ENCODE measurements at regions not wholly inside any gene's neighbourhood (a gene's known extent, or its start where the extent isn't known, plus 50 kb on each side); places are given as distances from the start of the nearest gene placed in this dataset.
"Not testable (repeated sequence)": the region's sequence is repeated elsewhere in the genome, so short reads cannot be mapped to it uniquely, and the experiment has no call there.

GRCh38 chr13:22937241-22937640, 243.5 kb upstream of the SGCG start:
- H3K4me1 Mint-ChIP-seq (ENCODE audit: low read depth), result no peaks in the 10 kb centered on the region
- no peaks in the 10 kb centered on the region for H3K36me3 Mint-ChIP-seq (ENCODE audit: low read depth)
- no peak overlapping the region for H3K4me3 Mint-ChIP-seq
- H3K27me3 Mint-ChIP-seq, result no peaks in the 10 kb centered on the region
- no peak overlapping the region for H3K27ac Mint-ChIP-seq
- no peaks in the 10 kb centered on the region for H3K9me3 Mint-ChIP-seq

- Mint-ChIP-seq H3K27ac (no peak overlapping the region), H3K9me3 (no peaks in the 10 kb centered on the region), H3K4me1 (ENCODE audit: low read depth) (no peaks in the 10 kb centered on the region), H3K27me3 (no peaks in the 10 kb centered on the region), H3K36me3 (ENCODE audit: low read depth) (no peaks in the 10 kb centered on the region), H3K4me3 (no peak overlapping the region)
Observed at GRCh38 chr13:22937953-22938352, 242.8 kb upstream of the SGCG start.

- H3K9me3 Mint-ChIP-seq, result no peaks in the 10 kb centered on the region
- no peaks in the 10 kb centered on the region for H3K4me1 Mint-ChIP-seq (ENCODE audit: low read depth)
- H3K27ac Mint-ChIP-seq, result no peak overlapping the region
- no peaks in the 10 kb centered on the region for H3K27me3 Mint-ChIP-seq
- no peak overlapping the region for H3K4me3 Mint-ChIP-seq
- H3K36me3 Mint-ChIP-seq (ENCODE audit: low read depth), result no peaks in the 10 kb centered on the region
Observed at GRCh38 chr13:22938576-22938975, 242.2 kb upstream of the SGCG start.

GRCh38 chr13:22939157-22939556, 241.6 kb upstream of the SGCG start:
- Mint-ChIP-seq H3K27ac (no peak overlapping the region), H3K4me3 (no peak overlapping the region), H3K36me3 (ENCODE audit: low read depth) (no peaks in the 10 kb centered on the region), H3K27me3 (no peaks in the 10 kb centered on the region), H3K9me3 (no peaks in the 10 kb centered on the region), H3K4me1 (ENCODE audit: low read depth) (no peaks in the 10 kb centered on the region)

- H3K27ac Mint-ChIP-seq, result no peak overlapping the region
- H3K4me3 Mint-ChIP-seq, result no peak overlapping the region
- no peaks in the 10 kb centered on the region for H3K27me3 Mint-ChIP-seq
- H3K36me3 Mint-ChIP-seq (ENCODE audit: low read depth), result no peaks in the 10 kb centered on the region
- H3K9me3 Mint-ChIP-seq, result no peaks in the 10 kb centered on the region
- H3K4me1 Mint-ChIP-seq (ENCODE audit: low read depth), result no peaks in the 10 kb centered on the region
Observed at GRCh38 chr13:22940090-22940710, 240.6 kb upstream of the SGCG start.

GRCh38 chr13:22940736-22941135, 240.0 kb upstream of the SGCG start:
- Mint-ChIP-seq H3K4me3 (no peak overlapping the region), H3K36me3 (ENCODE audit: low read depth) (no peaks in the 10 kb centered on the region), H3K27ac (no peak overlapping the region), H3K9me3 (no peaks in the 10 kb centered on the region), H3K27me3 (no peaks in the 10 kb centered on the region), H3K4me1 (ENCODE audit: low read depth) (no peaks in the 10 kb centered on the region)

- H3K4me3 Mint-ChIP-seq; H3K9me3 Mint-ChIP-seq; H3K27ac Mint-ChIP-seq; H3K36me3 Mint-ChIP-seq (ENCODE audit: low read depth); H3K27me3 Mint-ChIP-seq; H3K4me1 Mint-ChIP-seq (ENCODE audit: low read depth): not testable (repeated sequence)
Observed at GRCh38 chr13:22941495-22941894, 239.3 kb upstream of the SGCG start.

- not testable (repeated sequence) for H3K9me3 Mint-ChIP-seq; H3K36me3 Mint-ChIP-seq (ENCODE audit: low read depth); H3K4me3 Mint-ChIP-seq; H3K27ac Mint-ChIP-seq; H3K4me1 Mint-ChIP-seq (ENCODE audit: low read depth); H3K27me3 Mint-ChIP-seq
Observed at GRCh38 chr13:22942831-22943230, 237.9 kb upstream of the SGCG start.

- H3K27me3 Mint-ChIP-seq, result no peaks in the 10 kb centered on the region
- H3K4me1 Mint-ChIP-seq (ENCODE audit: low read depth), result no peaks in the 10 kb centered on the region
- no peaks in the 10 kb centered on the region for H3K9me3 Mint-ChIP-seq
- no peak overlapping the region for H3K4me3 Mint-ChIP-seq
- H3K27ac Mint-ChIP-seq, result no peak overlapping the region
- no peaks in the 10 kb centered on the region for H3K36me3 Mint-ChIP-seq (ENCODE audit: low read depth)
Observed at GRCh38 chr13:22944378-22944777, 236.4 kb upstream of the SGCG start.

- Mint-ChIP-seq H3K4me3 (no peak overlapping the region), H3K27me3 (no peaks in the 10 kb centered on the region), H3K9me3 (peaks cover 5% of the 10 kb centered on the region), H3K4me1 (ENCODE audit: low read depth) (no peaks in the 10 kb centered on the region), H3K36me3 (ENCODE audit: low read depth) (no peaks in the 10 kb centered on the region), H3K27ac (no peak overlapping the region)
Observed at GRCh38 chr13:22945321-22946226, 235.2 kb upstream of the SGCG start.

GRCh38 chr13:22948421-22948820, 232.4 kb upstream of the SGCG start:
- no peaks in the 10 kb centered on the region for H3K27me3 Mint-ChIP-seq
- H3K4me1 Mint-ChIP-seq (ENCODE audit: low read depth), result no peaks in the 10 kb centered on the region
- H3K27ac Mint-ChIP-seq, result no peak overlapping the region
- peaks cover 6% of the 10 kb centered on the region for H3K9me3 Mint-ChIP-seq
- H3K36me3 Mint-ChIP-seq (ENCODE audit: low read depth), result no peaks in the 10 kb centered on the region
- no peak overlapping the region for H3K4me3 Mint-ChIP-seq

- not testable (repeated sequence) for H3K27me3 Mint-ChIP-seq; H3K27ac Mint-ChIP-seq; H3K4me1 Mint-ChIP-seq (ENCODE audit: low read depth); H3K4me3 Mint-ChIP-seq; H3K9me3 Mint-ChIP-seq; H3K36me3 Mint-ChIP-seq (ENCODE audit: low read depth)
Observed at GRCh38 chr13:22952018-22952417, 228.8 kb upstream of the SGCG start.

GRCh38 chr13:22955147-22955546, 225.6 kb upstream of the SGCG start:
- not testable (repeated sequence) for H3K27me3 Mint-ChIP-seq; H3K4me3 Mint-ChIP-seq; H3K4me1 Mint-ChIP-seq (ENCODE audit: low read depth); H3K27ac Mint-ChIP-seq; H3K36me3 Mint-ChIP-seq (ENCODE audit: low read depth); H3K9me3 Mint-ChIP-seq

GRCh38 chr13:22956456-22957115, 224.2 kb upstream of the SGCG start:
- H3K4me3 Mint-ChIP-seq; H3K27ac Mint-ChIP-seq; H3K4me1 Mint-ChIP-seq (ENCODE audit: low read depth); H3K36me3 Mint-ChIP-seq (ENCODE audit: low read depth); H3K9me3 Mint-ChIP-seq; H3K27me3 Mint-ChIP-seq: not testable (repeated sequence)

- H3K9me3 Mint-ChIP-seq; H3K4me3 Mint-ChIP-seq; H3K27ac Mint-ChIP-seq; H3K27me3 Mint-ChIP-seq; H3K36me3 Mint-ChIP-seq (ENCODE audit: low read depth); H3K4me1 Mint-ChIP-seq (ENCODE audit: low read depth): not testable (repeated sequence)
Observed at GRCh38 chr13:22959859-22960258, 220.9 kb upstream of the SGCG start.
